ENCODE measurements at regions not wholly inside any gene's neighbourhood (a gene's known extent, or its start where the extent isn't known, plus 50 kb on each side); places are given as distances from the start of the nearest gene placed in this dataset.
A peak's percentile ranks its signal among the peaks of the same experiment; 100 is the strongest.
"Not testable (repeated sequence)": the region's sequence is repeated elsewhere in the genome, so short reads cannot be mapped to it uniquely, and the experiment has no call there.

DNA sequence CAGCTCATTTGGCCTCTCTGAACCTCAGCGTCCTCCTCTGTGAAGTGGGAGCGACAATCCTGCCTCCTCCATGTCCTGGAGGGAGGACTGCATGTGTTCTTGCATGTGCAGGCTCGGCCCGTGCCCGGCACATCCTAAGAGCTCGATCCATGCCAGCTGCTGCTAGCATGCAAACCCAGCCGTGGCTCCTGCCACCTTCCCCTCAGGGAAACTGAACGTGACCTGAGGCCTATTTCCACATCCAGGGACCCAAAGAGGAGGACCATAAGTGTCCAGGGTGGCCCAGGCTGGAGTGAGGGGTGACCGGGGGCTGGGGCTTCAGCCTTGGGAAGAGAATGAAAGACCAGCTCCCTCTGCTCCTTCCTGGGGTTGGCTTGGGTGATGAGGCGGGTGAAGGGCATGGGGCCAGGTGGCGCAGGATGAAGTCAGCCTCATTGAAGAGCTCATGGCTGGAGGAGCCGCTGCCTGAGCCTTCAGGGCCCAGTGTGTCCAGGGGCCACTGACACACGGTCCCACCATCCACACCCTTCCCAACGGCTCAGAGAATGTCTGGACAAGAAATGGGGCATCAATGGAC, 115.7 kb upstream of the AKAP13 start:
- DNase-seq (ENCODE audit: low read depth in 3 of 3): not testable (repeated sequence)

DNA sequence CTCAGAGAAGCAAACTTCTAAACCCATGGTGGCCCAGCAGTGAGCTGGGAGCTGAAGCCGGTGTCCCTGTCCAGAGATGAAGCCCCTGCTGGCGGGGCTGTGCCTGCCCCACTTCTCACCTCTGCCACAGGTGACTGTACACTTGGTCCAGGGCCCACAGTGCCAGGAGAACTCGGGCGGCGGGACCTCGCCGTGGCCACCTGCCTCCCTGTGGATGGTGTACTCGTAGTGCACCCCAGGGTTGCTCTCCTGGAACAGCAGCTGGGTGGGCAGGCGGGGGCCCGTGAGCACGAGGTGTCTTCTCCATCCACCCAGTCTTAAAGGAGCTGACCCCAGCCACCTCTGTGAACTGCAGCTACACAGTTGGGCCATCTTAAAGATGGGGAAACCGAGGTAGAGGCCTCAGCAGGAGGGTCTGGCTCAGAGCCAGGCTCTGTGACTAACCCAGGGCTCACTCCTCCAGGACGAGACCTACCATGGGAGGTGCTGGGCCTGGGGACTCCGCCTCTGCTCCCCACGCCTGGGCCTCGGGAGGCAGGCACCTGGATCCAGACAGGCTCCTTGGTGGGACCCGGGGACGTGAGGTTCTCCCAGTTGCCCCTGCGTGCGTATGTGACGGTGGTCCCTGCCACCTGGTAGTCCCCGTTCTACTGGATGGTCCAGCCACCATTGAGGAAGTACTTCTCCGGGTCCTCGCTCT, 113.1 kb upstream of the AKAP13 start:
- DNase-seq (ENCODE audit: low read depth in 3 of 3): not testable (repeated sequence)

DNA sequence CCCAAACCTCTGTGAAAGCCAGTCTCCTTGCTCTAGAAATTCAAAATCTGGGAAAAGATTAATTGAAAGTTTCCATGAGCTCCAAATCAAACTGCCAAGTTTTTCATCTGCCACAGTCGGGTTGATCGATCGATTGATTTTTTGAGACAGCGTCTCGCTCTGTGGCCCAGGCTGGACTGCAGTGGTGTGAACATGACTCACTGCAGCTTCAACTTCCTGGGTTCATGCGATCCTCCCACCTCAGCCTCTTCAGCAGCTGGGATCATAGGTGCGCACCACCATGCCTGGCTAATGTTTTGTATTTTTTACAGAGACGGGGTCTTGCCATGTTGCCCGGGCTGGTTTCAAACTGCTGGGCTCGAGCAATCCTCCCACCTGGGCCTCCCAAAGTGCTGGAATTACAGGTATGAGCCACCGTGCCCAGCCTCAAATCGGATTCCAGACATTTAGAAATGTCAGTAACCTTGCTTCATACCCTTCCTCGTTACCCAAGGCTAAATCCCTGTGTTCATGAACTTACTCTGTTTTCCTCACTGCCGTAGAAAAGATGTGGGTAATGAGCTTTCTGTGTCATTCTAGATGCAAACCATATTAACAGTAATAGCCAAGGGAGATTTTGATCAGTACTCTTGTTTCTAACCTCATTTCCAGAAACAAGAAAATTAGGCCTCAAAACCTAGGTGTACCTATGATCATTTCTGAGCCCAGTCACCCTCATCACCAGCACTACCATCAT, 105.9 kb upstream of the AKAP13 start:
- no peak for DNase-seq (ENCODE audit: low read depth in 3 of 3)

- no peak for DNase-seq (ENCODE audit: low read depth in 3 of 3)
Observed at GRCh38 chr15:85276508-85276907, 103.9 kb upstream of the AKAP13 start.

- no peak for DNase-seq (ENCODE audit: low read depth in 3 of 3)
Observed at GRCh38 chr15:85276921-85277320, 103.5 kb upstream of the AKAP13 start.

- DNase-seq (ENCODE audit: low read depth in 3 of 3): no peak
Observed at GRCh38 chr15:85277847-85278370, 102.5 kb upstream of the AKAP13 start.

- no peak for DNase-seq (ENCODE audit: low read depth in 3 of 3)
Observed at GRCh38 chr15:85280203-85280602, 100.2 kb upstream of the AKAP13 start.

DNA sequence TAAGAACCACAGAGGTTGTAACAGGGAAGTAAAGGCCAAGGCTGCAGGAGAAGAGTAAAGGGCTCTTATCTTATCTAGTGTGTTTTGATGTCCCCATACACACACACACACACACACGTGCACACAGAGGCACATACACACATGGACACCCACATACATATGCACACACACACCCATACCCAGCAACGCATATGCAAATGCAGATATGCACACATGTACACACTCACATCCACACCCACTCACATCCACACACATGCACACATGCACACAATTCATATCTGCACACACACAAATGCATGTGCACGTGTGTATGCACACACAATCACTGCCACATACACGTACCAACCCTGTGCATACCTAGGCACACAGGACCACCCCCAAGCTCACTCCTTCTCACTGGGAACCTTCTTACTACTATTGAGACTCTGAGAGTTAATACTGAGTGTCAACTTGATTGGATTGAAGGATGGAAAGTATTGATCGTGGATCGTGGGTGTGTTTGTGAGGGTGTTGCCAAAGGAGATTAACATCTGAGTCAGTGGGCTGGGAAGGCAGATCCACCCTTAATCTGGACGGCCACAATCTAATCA, 99.0 kb upstream of the AKAP13 start:
- DNase-seq (ENCODE audit: low read depth in 3 of 3): no peak

GRCh38 chr15:85282504-85283115, 97.8 kb upstream of the AKAP13 start:
- no peak for DNase-seq (ENCODE audit: low read depth in 3 of 3)

- not testable (repeated sequence) for DNase-seq (ENCODE audit: low read depth in 3 of 3)
Observed at GRCh38 chr15:85283815-85284214, 96.6 kb upstream of the AKAP13 start.

- no peak for DNase-seq (ENCODE audit: low read depth in 3 of 3)
Observed at GRCh38 chr15:85284497-85284896, 95.9 kb upstream of the AKAP13 start.

- no peak for DNase-seq (ENCODE audit: low read depth in 3 of 3)
Observed at GRCh38 chr15:85289677-85290365, 90.6 kb upstream of the AKAP13 start.

GRCh38 chr15:85292583-85292982, 87.8 kb upstream of the AKAP13 start:
- not testable (repeated sequence) for DNase-seq (ENCODE audit: low read depth in 3 of 3)

DNA sequence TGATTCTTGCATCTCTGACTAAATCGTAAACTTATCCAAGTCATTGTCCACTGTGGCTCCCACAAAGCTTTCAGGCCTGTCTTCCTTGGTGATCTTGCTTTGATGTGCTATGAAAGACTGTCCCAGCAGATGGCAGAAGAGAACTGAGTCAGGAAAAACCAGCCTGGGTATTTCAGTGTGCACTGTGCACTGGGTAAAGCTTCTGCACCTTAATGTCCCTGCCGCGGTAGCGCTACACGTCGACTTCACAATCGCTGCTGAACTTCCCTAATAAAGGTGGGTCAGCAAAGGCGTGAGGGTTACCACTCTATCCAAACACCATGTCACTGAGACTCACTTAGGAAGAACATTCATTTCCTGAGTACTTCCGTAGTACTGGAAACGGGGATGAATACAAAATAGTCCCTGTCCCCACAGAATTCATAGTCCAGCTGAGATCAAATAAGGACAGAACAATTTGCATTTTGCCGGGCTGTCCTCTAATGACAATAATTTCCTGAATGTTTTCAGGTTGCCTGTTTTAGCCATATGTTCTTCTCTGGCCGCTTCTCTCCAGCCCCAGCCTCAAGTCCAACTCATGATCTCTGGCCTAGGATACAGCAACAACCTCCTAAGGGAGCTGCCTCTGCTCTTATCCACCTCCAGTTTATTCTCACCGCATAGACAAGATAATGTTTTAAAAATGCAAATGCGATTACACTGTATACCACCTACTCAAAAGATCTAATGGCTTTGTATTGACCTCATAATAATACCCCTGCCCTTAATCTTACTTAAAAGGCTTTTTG, 83.6 kb upstream of the AKAP13 start:
- peak; percentile 18 to 55 (median 40) for DNase-seq (ENCODE audit: low read depth in 3 of 3)

DNA sequence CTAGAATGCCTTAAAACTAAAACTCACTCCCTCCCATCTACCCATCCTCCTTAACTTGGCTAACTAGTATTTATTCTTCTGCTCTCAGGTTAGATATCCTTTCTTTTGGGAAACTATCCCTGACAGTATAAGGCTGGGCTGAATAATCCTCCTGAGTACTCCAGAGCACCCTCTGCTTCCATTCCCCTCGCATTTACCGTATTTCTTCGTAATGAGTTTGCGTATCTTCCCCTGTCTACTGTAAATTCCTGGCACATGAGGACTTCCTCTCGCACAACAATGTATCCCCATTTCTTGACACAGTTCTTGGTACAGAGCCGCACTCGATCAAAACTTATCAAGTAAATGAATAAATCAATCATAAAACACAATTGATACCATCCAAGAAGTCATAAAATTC, 82.9 kb upstream of the AKAP13 start:
- no peak for DNase-seq (ENCODE audit: low read depth in 3 of 3)

GRCh38 chr15:85298366-85298765, 82.0 kb upstream of the AKAP13 start:
- no peak for DNase-seq (ENCODE audit: low read depth in 3 of 3)

- no peak for DNase-seq (ENCODE audit: low read depth in 3 of 3)
Observed at GRCh38 chr15:85298941-85299340, 81.5 kb upstream of the AKAP13 start.

DNA sequence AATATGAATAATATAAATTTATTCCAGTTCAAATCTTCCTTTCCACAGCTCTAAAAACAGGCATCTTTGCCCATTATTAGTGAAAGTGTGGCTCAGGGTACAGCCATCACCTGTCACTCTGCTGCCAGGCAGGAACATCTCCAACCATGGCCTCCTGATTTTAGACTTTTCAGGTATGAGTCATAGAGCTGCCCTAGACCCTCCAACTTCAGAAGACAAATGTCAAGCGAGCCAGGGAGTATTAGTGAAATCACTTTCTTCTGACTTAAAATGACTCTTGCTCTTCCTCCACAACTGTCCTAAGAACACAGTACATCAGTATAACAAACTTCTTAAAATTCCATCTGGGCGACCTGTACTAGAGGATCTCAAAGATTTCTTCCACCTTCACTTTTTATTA, 78.1 kb upstream of the AKAP13 start:
- no peak for DNase-seq (ENCODE audit: low read depth in 3 of 3)

DNA sequence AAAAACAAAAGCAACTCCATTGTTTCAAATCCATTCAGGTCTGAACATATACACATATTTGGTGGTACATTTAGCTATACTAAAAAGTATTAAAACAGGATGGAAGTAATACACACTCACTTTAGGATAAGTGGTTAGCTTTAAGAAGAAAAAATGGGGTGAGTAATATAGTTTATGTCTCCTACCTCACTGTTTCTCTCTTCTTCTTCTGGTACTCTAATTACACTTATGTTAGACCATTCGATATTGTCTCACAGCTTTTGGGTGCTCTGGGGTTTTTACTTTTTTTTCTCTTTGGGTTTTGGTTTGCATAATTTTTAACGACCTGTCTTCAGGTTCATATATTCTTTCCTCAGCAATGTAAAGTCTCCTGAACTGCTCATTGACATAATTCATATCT, 75.4 kb upstream of the AKAP13 start:
- no peak for DNase-seq (ENCODE audit: low read depth in 3 of 3)

DNA sequence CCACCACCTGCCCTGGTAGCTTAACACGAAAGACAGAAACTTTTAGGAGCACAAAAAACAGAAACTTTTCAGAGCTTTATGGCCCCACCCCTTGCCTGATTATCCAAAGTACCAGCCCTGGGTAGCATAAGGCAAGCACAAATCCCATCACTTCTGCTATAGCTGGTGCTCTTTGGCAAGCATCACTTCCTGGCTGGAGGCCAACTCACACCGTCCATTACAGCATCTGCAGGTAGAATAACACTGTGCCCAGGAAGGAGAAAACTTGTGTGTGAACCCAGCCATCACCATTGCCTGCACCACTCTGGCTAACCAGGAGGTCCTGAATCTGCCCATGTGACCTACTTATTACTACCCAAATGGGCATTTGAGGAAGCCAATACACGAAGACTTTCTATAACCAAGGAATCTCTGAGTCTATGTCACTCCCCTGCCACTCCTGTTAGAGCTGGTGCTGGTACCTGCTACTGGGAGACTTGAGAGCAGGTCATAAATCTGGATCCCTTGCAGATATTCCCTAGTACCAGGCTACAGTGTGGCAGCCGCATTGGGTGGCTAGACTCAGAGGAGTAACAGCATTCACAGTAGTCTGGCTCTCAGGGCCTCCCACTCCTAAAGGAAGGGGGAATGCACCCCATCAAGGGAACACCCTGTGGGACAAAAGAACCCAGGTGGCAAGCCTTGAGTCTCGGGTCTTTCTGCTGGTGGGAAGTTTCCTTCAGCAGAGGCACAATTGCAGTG, 73.3 kb upstream of the AKAP13 start:
- DNase-seq (ENCODE audit: low read depth in 3 of 3): no peak
